GM13976 (cell line): ENCODE measurements at regions not wholly inside any gene's neighbourhood (a gene's known extent, or its start where the extent isn't known, plus 50 kb on each side); places are given as distances from the start of the nearest gene placed in this dataset.

Source experiments
- DNase-seq: peaks from one replicate; pipeline ENCODE4 v3.0.0; 2012; ENCODE audit warnings: low spot score
- in situ Hi-C: fragments of 300-500 bp; cut with MboI; formaldehyde crosslinking; loops from one replicate; pipeline ENCODE4 v1.12.0; 2022; ENCODE audit warnings: low sequenced_read_pairs, mixed read lengths, inconsistent platforms; ENCODE audit not compliant: unreplicated experiment
- TF ChIP-seq, protein P1 (sequence below): IDR thresholded peaks from 2 replicates; pipeline ENCODE4 v1.5.1; 2012; ENCODE audit warnings: borderline replicate concordance, mild to moderate bottlenecking; ENCODE audit not compliant: insufficient read depth; ENCODE audit errors: extremely low read depth, missing control alignments, control extremely low read depth

DNA sequence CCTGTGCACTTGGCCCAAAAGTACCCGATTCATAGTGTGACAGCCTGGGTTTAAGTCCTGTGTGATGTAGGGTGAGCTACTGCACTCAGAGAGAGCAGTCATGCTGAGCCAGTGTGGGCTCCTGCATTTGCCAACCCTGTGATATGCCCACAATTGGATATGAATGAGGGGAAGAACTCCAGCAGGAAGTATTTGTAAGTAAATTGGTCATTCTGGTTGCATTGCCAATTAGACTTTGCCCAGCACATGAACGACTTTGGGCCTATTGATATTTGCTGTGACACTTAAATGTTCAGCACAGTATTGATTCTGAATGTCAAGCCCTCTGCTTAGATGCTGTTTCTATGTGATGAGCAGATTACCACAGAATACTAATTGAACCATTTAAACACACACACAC is 570.9 kb downstream of the PIK3C3 start:
- no peak for DNase-seq
- in situ Hi-C loops = no loop called here
- TF ChIP-seq, protein P1, sequence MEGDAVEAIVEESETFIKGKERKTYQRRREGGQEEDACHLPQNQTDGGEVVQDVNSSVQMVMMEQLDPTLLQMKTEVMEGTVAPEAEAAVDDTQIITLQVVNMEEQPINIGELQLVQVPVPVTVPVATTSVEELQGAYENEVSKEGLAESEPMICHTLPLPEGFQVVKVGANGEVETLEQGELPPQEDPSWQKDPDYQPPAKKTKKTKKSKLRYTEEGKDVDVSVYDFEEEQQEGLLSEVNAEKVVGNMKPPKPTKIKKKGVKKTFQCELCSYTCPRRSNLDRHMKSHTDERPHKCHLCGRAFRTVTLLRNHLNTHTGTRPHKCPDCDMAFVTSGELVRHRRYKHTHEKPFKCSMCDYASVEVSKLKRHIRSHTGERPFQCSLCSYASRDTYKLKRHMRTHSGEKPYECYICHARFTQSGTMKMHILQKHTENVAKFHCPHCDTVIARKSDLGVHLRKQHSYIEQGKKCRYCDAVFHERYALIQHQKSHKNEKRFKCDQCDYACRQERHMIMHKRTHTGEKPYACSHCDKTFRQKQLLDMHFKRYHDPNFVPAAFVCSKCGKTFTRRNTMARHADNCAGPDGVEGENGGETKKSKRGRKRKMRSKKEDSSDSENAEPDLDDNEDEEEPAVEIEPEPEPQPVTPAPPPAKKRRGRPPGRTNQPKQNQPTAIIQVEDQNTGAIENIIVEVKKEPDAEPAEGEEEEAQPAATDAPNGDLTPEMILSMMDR = no peak

DNA sequence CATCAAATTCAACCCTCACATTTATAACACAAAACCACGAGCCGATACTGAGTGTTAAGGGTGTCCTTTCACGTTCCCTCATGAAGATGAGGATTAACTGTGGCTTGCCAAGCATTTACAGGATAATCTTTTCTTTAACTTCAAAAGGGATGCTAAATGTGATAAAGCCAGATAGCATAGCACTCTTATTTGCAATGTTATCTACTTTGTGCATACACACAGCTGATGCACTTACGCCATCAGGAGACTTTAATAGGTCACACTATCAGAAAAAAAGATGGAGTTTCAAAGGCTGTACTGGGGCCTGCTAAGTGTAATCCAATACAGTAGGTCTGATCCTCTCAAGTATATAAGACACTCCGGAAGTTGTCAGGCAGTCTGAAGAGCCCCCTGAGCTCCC is 572.7 kb downstream of the PIK3C3 start:
- TF ChIP-seq, protein P1 = no peak
- no peak for DNase-seq
- in situ Hi-C loops = no loop called here

DNA sequence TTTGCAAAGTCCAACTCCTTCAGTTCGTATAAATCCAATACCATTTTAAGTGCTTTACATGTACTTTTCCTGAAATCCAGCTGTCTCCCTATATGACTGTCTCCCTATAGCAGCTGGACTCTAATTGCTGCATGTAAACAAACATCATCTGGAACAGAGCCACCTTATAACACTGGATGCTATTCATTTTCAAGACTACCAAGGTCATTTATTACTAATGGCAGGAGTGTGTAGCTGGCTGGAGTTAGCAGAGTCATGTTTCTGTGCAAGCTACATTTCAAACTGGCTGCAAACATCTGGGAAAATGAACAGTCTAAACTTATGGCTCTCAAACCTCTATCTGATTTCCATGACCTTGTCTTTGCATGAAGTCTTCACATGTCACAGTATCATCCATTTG is 575.2 kb downstream of the PIK3C3 start:
- no peak for DNase-seq
- in situ Hi-C loops = no loop called here
- TF ChIP-seq, protein P1 = no peak

DNA sequence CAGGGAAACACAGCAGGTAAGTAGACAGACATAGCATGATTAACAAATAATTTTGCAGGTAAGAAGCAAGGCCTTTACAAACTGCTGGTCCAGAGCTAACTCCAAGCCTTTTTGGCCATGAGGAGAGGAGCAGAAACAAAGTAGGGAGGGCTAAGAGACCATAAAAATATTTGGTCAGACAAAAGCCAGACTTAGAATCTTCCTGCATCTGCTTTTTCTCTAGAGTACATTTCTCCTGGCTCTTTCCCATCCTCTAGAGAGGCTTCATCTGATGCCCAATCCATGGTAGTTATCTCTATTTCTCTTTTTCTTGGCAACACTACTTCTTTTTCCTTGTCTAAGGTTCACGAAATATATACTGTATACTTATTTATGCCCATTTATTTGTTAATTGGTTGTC is 577.1 kb downstream of the PIK3C3 start:
- no peak for DNase-seq
- in situ Hi-C loops = no loop called here
- TF ChIP-seq, protein P1 = no peak

DNA sequence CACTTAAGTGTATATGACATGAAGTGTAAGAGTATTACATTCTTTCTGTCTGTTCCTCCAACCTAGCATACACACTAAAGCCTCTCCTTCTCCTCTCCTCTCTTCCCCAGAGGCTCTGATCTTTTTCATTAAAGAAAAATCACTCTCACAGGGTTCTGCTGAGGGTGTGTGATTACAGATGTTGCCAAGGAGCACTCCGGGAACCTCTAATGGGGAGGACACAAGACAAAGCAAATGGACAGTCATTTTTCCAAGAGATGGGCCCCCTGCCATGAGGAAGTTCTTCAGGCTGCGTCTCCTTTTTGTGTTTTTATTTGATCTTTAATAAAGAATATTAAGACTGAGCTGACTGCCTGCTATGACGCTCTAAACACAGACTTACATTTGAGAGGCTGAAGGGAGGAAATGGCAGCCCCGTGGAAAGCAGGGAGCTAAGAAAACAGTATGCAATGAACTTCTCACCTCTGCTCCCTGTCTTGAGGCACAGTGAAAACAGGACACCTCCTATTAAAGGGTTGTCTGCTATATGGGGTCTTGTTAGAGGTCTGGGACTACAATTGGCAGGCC is 578.1 kb downstream of the PIK3C3 start:
- in situ Hi-C loops = no loop called here
- TF ChIP-seq, protein P1 = no peak
- no peak for DNase-seq

DNA sequence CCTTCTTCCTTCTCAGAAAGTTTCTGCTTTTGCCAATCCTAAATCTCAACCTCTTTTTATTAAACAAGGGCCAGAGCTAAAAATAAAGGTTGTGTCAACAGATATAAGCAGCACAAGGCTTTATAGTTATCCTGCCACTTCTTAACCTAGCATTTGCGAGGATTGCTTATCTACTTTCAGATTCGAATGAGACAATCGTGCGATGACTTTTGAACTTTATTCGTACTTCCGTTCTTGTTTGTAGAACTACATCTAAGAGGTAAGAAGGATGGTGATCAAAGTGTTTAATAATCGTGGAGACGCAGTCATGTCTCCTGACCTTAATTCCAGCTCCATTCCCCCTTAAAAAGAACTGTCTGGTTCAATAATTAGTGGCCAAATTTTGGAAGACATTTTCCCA is 578.6 kb downstream of the PIK3C3 start:
- in situ Hi-C loops = no loop called here
- TF ChIP-seq, protein P1 = no peak

More for the DNA sequence above, 578.6 kb downstream of the PIK3C3 start:
- DNase-seq = no peak
